ENCODE measurements at regions not wholly inside any gene's neighbourhood (a gene's known extent, or its start where the extent isn't known, plus 50 kb on each side); places are given as distances from the start of the nearest gene placed in this dataset.
"Not testable (repeated sequence)": the region's sequence is repeated elsewhere in the genome, so short reads cannot be mapped to it uniquely, and the experiment has no call there.

- DNase-seq (ENCODE audit: low read depth in 2 of 2): no peak
These were observed 123.6 kb upstream of the TNPO1 start for GRCh38 chr5:72692651-72693442.

- no peak for DNase-seq (ENCODE audit: low read depth in 2 of 2)
These were observed 124.2 kb upstream of the TNPO1 start for GRCh38 chr5:72692231-72692637.

DNA sequence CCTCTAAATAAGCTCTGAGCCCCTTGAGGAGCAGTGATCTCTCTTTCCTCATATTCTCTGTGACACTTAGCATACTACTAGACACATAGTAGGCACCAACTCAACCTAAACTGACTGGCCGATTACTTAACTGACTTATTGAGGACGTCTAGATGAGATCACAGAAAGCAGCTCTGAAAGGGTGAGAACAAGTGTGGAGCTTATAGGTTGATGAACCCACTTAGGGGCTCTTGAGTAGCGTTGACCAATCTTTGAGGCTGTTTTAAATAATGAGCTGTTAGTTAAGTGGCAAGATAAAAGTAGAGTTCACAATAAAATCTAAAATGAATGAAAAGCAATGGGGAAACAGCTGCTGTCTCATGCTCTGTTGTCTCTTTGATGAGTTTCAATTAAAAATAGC, 124.7 kb upstream of the TNPO1 start:
- no peak for DNase-seq (ENCODE audit: low read depth in 2 of 2)

DNA sequence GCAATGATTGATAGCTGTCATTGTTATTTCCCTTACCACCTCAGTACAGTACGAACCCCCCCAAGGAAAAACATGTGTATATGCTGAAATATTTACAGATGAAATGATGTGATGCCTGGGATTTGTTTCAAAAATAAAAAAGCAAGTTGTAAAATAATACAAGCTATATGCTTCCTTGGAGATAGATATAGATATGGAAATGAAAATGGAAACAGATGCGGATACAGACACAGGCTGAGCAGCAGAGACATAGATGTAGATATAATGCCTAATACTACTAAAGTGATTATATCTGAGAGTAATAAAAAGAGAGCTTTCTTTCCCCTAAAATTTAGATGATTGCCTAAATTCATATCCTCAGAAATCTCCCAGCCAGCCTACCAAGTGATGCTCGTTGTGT, 127.5 kb upstream of the TNPO1 start:
- DNase-seq (ENCODE audit: low read depth in 2 of 2): no peak

GRCh38 chr5:72687288-72687687, 129.2 kb upstream of the TNPO1 start:
- no peak for DNase-seq (ENCODE audit: low read depth in 2 of 2)

DNA sequence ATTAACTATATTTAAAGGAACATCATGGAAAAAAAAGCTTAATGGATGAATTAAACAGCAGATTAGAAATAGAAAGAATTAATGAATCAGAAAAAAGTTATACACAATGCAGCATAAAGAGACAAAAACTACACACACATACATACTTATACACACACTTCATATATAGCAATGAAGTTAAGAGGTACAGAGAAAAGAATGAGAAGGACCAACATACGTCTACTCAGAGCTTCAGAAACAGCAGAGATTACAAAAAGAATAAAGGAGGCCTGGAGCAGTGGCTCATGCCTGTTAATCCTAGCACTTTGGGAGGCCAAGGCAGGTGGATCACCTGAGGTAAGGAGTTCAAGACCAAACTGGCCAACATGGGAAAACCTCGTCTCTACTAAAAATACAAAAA, 133.9 kb upstream of the TNPO1 start:
- DNase-seq (ENCODE audit: low read depth in 2 of 2): no peak

DNA sequence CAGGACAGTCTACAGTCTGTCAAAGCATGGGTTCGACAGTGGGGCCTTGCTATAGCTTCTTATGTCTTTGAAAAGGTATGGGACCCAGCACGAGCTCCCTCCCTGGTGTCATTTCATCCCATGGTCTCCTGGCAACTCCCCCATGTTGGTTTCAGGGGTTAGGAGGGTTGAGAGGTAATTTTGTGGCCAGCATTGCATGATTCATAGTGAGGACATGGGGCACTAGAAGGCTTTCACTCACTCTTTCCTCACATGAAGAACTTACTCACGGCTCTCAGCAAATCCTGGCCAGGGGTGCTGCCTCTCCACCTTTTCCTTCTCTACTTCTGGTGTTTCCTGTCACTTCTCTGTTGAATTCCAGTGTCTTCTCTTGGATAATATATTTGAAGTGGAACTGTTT, 134.7 kb upstream of the TNPO1 start:
- DNase-seq (ENCODE audit: low read depth in 2 of 2): no peak

GRCh38 chr5:72677447-72677846, 139.0 kb upstream of the TNPO1 start:
- no peak for DNase-seq (ENCODE audit: low read depth in 2 of 2)

- DNase-seq (ENCODE audit: low read depth in 2 of 2): not testable (repeated sequence)
These were observed 139.6 kb upstream of the TNPO1 start for GRCh38 chr5:72676831-72677230.

DNA sequence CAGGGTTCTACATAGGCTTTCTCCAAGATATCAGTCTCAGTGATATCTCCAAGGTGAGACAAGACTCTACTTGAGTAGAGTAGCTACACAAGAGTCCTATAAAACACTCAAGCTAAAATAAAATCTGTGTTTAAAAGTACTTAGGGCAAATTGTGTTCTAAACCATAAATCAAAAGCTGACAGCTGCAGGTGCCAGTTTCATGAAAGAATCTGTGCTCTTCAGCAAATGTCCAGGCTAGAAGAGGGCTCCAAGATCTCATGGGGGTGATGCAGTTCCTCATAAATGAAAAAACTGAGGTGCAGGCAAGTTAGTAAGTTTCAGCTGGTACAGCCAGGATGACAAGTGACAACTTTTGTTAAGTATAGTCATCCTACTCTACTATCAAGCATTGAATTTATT, 142.8 kb upstream of the TNPO1 start:
- no peak for DNase-seq (ENCODE audit: low read depth in 2 of 2)

- no peak for DNase-seq (ENCODE audit: low read depth in 2 of 2)
These were observed 143.3 kb upstream of the TNPO1 start for GRCh38 chr5:72673180-72673579.

- no peak for DNase-seq (ENCODE audit: low read depth in 2 of 2)
These were observed 148.8 kb upstream of the TNPO1 start for GRCh38 chr5:72667708-72668107.

GRCh38 chr5:72662936-72663335, 153.5 kb upstream of the TNPO1 start:
- DNase-seq (ENCODE audit: low read depth in 2 of 2): no peak

DNA sequence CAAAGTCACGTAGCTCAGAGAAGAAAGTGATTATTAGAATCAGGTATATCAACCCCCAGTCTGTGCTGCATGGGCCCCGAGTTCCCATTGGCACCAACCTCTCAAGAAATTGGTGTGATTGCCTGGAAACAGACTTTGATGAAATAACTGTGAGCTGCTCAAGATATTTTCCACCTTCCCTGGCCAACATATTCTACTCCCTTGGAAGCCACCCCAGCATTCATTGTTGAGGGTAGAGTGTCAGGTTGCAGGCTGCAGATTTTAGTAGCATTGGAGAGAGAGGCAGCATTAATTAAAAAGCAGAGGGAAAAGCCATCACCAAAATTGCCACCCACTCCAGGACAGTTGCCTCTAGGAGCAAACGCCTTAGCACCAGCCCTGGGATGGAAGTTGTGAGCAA, 154.2 kb upstream of the TNPO1 start:
- no peak for DNase-seq (ENCODE audit: low read depth in 2 of 2)

- no peak for DNase-seq (ENCODE audit: low read depth in 2 of 2)
These were observed 154.2 kb upstream of the ZNF366 start for GRCh38 chr5:72661405-72661804.

- no peak for DNase-seq (ENCODE audit: low read depth in 2 of 2)
These were observed 152.5 kb upstream of the ZNF366 start for GRCh38 chr5:72659726-72660125.

DNA sequence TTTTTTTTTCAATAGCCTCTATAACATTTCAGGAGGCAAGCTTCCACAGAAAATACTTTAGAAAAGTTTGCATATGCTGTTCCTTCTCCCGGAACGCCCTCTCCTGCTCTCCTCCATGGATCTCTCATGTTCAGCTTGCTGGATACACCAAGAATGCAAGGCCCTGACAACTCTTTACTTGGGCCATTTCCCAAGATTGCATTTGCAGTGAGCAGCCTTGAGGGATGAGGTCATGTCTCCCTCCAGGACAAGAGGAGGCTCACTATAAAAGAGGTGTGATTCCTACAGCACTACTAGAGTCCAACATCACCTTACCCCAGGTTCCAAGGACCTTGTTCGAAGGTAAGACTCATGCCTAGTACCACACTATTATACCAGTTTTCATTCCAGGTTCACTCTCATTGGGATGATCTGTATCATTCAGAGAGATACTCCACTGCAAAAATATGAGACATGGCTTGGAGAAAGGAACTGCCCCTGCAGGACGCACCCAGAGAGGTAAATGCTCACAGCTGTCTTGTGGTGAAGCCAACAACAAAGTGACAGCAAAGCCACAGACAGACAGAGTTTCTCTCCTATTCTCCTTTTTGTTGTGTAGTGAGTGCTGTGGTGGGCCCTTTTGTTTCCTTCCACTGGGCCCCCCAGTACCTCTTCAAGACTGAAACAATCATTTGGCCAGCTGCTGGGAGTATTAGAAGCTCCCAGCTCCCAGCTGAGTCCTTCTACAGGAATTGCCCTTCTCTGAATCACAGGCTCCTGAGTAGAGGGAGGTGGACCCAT, 151.7 kb upstream of the ZNF366 start:
- DNase-seq (ENCODE audit: low read depth in 2 of 2): no peak

- DNase-seq (ENCODE audit: low read depth in 2 of 2): no peak
These were observed 151.0 kb upstream of the ZNF366 start for GRCh38 chr5:72658161-72658560.

DNA sequence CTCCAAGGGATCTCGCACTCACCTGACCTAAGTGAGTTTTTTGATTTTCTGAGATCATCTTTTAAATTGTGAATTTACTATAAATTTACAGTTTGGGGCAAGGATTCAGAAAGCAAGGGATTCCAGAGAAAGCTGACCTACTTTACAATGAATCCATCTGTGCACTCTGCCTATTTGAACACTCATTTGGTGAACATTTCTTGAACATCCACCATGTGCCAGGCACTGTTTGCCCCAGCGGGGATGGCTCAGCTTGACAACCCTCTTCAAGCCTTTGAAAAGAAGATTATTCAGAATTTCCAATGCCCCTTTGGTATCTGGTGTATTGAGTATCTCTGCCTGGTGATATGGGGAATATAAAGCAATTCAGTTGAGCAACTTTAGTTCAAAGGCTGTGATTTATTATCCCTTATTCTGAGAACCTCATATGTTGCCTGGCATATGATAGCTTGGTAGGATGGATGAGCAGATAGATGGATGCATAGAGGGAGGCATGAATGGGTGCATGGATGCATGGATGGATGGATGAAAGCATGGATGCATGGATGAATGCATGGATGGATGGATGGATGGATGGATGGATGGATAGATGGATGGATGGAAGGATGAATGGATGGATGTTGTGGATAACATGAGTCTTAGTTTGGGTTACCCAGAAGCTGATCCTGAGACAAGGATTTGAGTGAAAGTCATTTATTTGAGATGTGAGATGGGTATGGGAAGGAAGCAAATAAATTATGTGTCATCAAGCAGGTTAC, 149.7 kb upstream of the ZNF366 start:
- DNase-seq (ENCODE audit: low read depth in 2 of 2): no peak

GRCh38 chr5:72656331-72656730, 149.1 kb upstream of the ZNF366 start:
- DNase-seq (ENCODE audit: low read depth in 2 of 2): no peak

DNA sequence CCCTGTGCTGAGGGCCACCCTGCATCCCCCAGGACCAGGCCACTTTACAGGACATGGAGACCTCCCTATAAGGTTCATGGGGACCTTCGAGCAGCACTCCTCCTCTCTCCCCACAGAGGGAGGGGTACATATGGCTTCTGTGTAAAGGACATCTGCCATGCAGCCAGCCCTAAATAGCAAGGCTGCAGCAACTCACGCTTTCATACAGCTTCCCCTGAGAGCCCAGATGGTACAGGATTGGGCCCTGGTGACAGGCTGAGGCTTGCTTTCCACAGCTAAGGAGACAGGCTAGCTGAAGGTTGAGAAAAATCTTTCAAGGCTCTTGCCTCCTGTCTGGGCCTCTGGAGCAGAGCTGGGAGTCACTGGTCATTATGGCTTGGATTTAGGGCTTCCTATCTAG, 147.0 kb upstream of the ZNF366 start:
- DNase-seq (ENCODE audit: low read depth in 2 of 2): no peak

DNA sequence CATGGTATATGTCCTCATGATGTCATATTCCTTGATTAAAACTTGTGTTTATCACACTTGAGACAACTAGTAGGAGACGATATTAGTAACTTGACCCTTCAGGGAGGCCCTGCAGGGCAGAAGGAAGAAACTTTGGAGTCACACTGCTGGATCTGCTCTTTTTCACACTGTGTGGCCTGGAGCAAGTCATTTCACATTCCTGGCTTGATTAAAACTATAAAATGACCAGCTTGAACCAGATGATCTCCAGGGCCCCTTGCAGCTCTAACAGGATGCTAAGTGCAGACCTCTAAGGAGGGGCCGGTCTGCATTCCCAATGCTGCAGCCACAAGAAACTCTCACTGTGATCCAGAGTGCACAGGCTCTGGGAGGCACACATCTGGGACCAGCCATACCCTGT, 146.4 kb upstream of the ZNF366 start:
- DNase-seq (ENCODE audit: low read depth in 2 of 2): no peak

DNA sequence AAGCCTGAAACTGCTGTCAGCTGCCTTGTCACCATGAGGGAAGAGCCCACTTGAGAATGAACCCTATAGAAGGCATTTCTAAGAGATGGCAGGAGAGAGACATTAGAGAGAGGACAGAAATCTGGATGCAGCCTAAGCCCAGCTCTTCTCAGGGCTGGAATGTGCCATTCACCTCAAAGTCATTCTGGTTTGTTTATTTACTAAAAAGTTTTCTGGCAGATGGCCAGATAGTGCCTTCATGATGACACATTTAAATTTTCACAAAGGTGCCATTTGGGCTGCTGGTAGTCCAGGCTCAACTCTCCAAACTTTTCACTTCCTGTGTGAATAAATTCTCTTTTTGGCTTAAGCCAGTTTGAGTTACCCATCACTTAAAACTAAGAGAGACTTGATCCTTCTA, 144.6 kb upstream of the ZNF366 start:
- no peak for DNase-seq (ENCODE audit: low read depth in 2 of 2)

All from stimulated activated CD8-positive, alpha-beta memory T cell treated with anti-CD3 and anti-CD28 coated beads, Interleukin-7, amount 100 ng/mL, for 1 hour (primary cell).